KMS-11 (cell line): ENCODE measurements at regions not wholly inside any gene's neighbourhood (a gene's known extent, or its start where the extent isn't known, plus 50 kb on each side); places are given as distances from the start of the nearest gene placed in this dataset.

Source experiments
- H2AFZ ChIP-seq: fragments of 200-600 bp; sonication (generic); 2 replicates; pipeline ENCODE4 v1.6.1; 2016; ENCODE audit warnings: antibody characterized with exemption, mixed run types, low read depth
- H3K27ac ChIP-seq: fragments of 200-600 bp; sonication (generic); 2 replicates; pipeline ENCODE4 v1.6.1; 2016; ENCODE audit warnings: mild to moderate bottlenecking, mixed run types
- H3K27me3 ChIP-seq: fragments of 200-600 bp; sonication (generic); 2 replicates; pipeline ENCODE4 v1.6.1; 2017; ENCODE audit warnings: mild to moderate bottlenecking, low read depth, mixed run types, moderate library complexity; ENCODE audit not compliant: insufficient read depth
- H3K36me3 ChIP-seq: fragments of 200-600 bp; sonication (generic); 2 replicates; pipeline ENCODE4 v1.6.1; 2017; ENCODE audit warnings: mild to moderate bottlenecking, mixed run types; ENCODE audit not compliant: insufficient read depth
- H3K4me1 ChIP-seq: fragments of 200-600 bp; sonication (generic); 2 replicates; pipeline ENCODE4 v1.6.1; 2016; ENCODE audit warnings: mild to moderate bottlenecking, low read depth, mixed run types; ENCODE audit not compliant: poor library complexity, severe bottlenecking
- H3K4me2 ChIP-seq: fragments of 200-600 bp; sonication (generic); 2 replicates; pipeline ENCODE4 v1.7.0; 2016; ENCODE audit warnings: mild to moderate bottlenecking, mixed run types
- H3K4me3 ChIP-seq: fragments of 200-600 bp; sonication (generic); IDR thresholded peaks from 2 replicates; pipeline ENCODE4 v1.6.1; 2017; ENCODE audit warnings: low read depth, low read length, mixed read lengths; ENCODE audit not compliant: insufficient read depth
- H3K79me2 ChIP-seq: fragments of 200-600 bp; sonication (generic); 2 replicates; pipeline ENCODE4 v1.6.1; 2016; ENCODE audit warnings: low read depth, mixed run types; ENCODE audit not compliant: insufficient read depth
- H3K9ac ChIP-seq: fragments of 200-600 bp; sonication (generic); 2 replicates; pipeline ENCODE4 v1.6.1; 2016; ENCODE audit warnings: mild to moderate bottlenecking, mixed run types
- H4K20me1 ChIP-seq: fragments of 200-600 bp; sonication (generic); 2 replicates; pipeline ENCODE4 v1.6.1; 2016; ENCODE audit warnings: mild to moderate bottlenecking, mixed run types; ENCODE audit not compliant: insufficient read depth
- TF ChIP-seq, protein P1 (sequence below): fragments of 200-600 bp; sonication (generic); conservative IDR thresholded peaks from 2 replicates; pipeline ENCODE4 v1.6.1; 2017; ENCODE audit warnings: low read depth, mild to moderate bottlenecking, antibody characterized with exemption, low read length, moderate library complexity, mixed read lengths

- TF ChIP-seq, protein P1, sequence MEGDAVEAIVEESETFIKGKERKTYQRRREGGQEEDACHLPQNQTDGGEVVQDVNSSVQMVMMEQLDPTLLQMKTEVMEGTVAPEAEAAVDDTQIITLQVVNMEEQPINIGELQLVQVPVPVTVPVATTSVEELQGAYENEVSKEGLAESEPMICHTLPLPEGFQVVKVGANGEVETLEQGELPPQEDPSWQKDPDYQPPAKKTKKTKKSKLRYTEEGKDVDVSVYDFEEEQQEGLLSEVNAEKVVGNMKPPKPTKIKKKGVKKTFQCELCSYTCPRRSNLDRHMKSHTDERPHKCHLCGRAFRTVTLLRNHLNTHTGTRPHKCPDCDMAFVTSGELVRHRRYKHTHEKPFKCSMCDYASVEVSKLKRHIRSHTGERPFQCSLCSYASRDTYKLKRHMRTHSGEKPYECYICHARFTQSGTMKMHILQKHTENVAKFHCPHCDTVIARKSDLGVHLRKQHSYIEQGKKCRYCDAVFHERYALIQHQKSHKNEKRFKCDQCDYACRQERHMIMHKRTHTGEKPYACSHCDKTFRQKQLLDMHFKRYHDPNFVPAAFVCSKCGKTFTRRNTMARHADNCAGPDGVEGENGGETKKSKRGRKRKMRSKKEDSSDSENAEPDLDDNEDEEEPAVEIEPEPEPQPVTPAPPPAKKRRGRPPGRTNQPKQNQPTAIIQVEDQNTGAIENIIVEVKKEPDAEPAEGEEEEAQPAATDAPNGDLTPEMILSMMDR, result no peak
- no peak overlapping the region for H3K9ac ChIP-seq
- no peak overlapping the region for H2AFZ ChIP-seq
- H3K27me3 ChIP-seq, result no peaks in the 10 kb centered on the region
- H3K79me2 ChIP-seq, result no peaks in the 10 kb centered on the region
- H3K27ac ChIP-seq, result no peak overlapping the region
- H3K4me3 ChIP-seq, result no peak overlapping the region
- no peaks in the 10 kb centered on the region for H4K20me1 ChIP-seq
- no peak overlapping the region for H3K4me2 ChIP-seq
- H3K36me3 ChIP-seq, result no peaks in the 10 kb centered on the region
- H3K4me1 ChIP-seq, result no peaks in the 10 kb centered on the region
Measured at GRCh38 chr16:79505344-79505743, 95.2 kb downstream of the MAF start.

- Histone ChIP-seq H2AFZ (no peak overlapping the region), H3K79me2 (no peaks in the 10 kb centered on the region), H4K20me1 (no peaks in the 10 kb centered on the region), H3K36me3 (no peaks in the 10 kb centered on the region), H3K9ac (no peak overlapping the region), H3K4me3 (no peak overlapping the region), H3K4me2 (no peak overlapping the region), H3K27me3 (no peaks in the 10 kb centered on the region), H3K27ac (no peak overlapping the region), H3K4me1 (no peaks in the 10 kb centered on the region)
- TF ChIP-seq, protein P1, result no peak
Measured at GRCh38 chr16:79503511-79503910, 97.0 kb downstream of the MAF start.

DNA sequence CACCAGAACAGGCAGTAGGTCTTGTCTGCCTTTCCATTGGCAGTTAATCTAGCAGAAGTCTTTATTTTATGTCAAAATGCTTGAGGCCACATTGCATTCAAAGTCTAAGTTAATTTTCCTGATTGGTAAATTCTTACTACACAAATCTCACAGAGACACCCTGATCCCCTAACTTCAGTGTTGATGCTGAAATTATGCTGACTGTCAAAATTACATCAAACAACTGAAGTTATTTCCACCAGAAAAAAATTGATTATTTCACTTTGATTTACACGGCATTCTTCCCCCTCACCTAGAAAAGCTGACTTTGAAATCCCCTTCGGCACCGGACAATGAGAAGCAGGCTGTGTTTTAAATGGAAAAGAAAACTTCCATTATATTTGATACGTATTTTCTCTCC, 99.1 kb downstream of the MAF start:
- H3K27me3 ChIP-seq, result no peaks in the 10 kb centered on the region
- H2AFZ ChIP-seq, result no peak overlapping the region
- no peak overlapping the region for H3K9ac ChIP-seq
- H4K20me1 ChIP-seq, result no peaks in the 10 kb centered on the region
- no peak overlapping the region for H3K27ac ChIP-seq
- H3K4me3 ChIP-seq, result no peak overlapping the region
- H3K36me3 ChIP-seq, result no peaks in the 10 kb centered on the region
- TF ChIP-seq, protein P1, result no peak
- H3K4me2 ChIP-seq, result no peak overlapping the region
- no peaks in the 10 kb centered on the region for H3K4me1 ChIP-seq
- H3K79me2 ChIP-seq, result no peaks in the 10 kb centered on the region

DNA sequence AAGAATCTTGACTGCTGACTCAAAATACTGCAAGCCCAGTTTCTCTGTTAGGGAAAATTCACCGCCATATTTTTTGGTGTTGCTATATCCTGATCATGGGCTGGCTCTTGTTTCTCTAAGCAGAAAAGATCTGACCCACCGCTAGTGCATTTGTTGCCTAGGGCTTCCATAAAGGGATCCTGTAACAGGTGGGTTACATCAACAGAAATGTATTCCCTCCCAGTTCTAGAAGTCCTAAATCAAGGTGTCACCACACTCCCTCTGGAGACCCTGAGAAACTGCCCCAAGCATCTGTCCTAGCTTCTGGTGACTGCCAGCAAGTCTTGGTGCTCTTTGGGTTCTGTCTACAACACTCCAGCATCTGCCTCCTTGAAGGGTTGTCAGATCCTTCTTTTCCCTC, 99.7 kb downstream of the MAF start:
- no peak overlapping the region for H2AFZ ChIP-seq

More for the DNA sequence above, 99.7 kb downstream of the MAF start:
- Histone ChIP-seq H3K27ac (no peak overlapping the region), H4K20me1 (no peaks in the 10 kb centered on the region), H3K4me3 (no peak overlapping the region), H3K79me2 (no peaks in the 10 kb centered on the region), H3K9ac (no peak overlapping the region), H3K4me1 (no peaks in the 10 kb centered on the region), H3K27me3 (no peaks in the 10 kb centered on the region), H3K4me2 (no peak overlapping the region), H3K36me3 (no peaks in the 10 kb centered on the region)
- TF ChIP-seq, protein P1, result no peak
